ENCODE measurements at regions not wholly inside any gene's neighbourhood (a gene's known extent, or its start where the extent isn't known, plus 50 kb on each side); places are given as distances from the start of the nearest gene placed in this dataset.

GRCh38 chr10:62707810-62708209 is 96.7 kb upstream of the ADO start:
- no peak for TF ChIP-seq POLR2A (IDR thresholded peaks at IDR 0.05; ENCODE audit: low read length)
- TF ChIP-seq, protein P1, sequence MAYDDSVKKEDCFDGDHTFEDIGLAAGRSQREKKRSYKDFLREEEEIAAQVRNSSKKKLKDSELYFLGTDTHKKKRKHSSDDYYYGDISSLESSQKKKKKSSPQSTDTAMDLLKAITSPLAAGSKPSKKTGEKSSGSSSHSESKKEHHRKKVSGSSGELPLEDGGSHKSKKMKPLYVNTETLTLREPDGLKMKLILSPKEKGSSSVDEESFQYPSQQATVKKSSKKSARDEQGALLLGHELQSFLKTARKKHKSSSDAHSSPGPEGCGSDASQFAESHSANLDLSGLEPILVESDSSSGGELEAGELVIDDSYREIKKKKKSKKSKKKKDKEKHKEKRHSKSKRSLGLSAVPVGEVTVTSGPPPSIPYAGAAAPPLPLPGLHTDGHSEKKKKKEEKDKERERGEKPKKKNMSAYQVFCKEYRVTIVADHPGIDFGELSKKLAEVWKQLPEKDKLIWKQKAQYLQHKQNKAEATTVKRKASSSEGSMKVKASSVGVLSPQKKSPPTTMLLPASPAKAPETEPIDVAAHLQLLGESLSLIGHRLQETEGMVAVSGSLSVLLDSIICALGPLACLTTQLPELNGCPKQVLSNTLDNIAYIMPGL (CRISPR knock-in tag; IDR thresholded peaks at IDR 0.05; ENCODE audit: borderline replicate concordance), result no peak
- TF ChIP-seq, protein P2, sequence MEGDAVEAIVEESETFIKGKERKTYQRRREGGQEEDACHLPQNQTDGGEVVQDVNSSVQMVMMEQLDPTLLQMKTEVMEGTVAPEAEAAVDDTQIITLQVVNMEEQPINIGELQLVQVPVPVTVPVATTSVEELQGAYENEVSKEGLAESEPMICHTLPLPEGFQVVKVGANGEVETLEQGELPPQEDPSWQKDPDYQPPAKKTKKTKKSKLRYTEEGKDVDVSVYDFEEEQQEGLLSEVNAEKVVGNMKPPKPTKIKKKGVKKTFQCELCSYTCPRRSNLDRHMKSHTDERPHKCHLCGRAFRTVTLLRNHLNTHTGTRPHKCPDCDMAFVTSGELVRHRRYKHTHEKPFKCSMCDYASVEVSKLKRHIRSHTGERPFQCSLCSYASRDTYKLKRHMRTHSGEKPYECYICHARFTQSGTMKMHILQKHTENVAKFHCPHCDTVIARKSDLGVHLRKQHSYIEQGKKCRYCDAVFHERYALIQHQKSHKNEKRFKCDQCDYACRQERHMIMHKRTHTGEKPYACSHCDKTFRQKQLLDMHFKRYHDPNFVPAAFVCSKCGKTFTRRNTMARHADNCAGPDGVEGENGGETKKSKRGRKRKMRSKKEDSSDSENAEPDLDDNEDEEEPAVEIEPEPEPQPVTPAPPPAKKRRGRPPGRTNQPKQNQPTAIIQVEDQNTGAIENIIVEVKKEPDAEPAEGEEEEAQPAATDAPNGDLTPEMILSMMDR (IDR thresholded peaks at IDR 0.05), result no peak
- no peak for TF ChIP-seq MAX (IDR thresholded peaks at IDR 0.05)
- no peak for TF ChIP-seq CBX8 (IDR thresholded peaks at IDR 0.05)
- TF ChIP-seq, protein P3, sequence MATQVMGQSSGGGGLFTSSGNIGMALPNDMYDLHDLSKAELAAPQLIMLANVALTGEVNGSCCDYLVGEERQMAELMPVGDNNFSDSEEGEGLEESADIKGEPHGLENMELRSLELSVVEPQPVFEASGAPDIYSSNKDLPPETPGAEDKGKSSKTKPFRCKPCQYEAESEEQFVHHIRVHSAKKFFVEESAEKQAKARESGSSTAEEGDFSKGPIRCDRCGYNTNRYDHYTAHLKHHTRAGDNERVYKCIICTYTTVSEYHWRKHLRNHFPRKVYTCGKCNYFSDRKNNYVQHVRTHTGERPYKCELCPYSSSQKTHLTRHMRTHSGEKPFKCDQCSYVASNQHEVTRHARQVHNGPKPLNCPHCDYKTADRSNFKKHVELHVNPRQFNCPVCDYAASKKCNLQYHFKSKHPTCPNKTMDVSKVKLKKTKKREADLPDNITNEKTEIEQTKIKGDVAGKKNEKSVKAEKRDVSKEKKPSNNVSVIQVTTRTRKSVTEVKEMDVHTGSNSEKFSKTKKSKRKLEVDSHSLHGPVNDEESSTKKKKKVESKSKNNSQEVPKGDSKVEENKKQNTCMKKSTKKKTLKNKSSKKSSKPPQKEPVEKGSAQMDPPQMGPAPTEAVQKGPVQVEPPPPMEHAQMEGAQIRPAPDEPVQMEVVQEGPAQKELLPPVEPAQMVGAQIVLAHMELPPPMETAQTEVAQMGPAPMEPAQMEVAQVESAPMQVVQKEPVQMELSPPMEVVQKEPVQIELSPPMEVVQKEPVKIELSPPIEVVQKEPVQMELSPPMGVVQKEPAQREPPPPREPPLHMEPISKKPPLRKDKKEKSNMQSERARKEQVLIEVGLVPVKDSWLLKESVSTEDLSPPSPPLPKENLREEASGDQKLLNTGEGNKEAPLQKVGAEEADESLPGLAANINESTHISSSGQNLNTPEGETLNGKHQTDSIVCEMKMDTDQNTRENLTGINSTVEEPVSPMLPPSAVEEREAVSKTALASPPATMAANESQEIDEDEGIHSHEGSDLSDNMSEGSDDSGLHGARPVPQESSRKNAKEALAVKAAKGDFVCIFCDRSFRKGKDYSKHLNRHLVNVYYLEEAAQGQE (IDR thresholded peaks at IDR 0.05), result no peak
- TF ChIP-seq CHD2 (IDR thresholded peaks at IDR 0.05; ENCODE audit: low read length, partially characterized antibody), result no peak
- no peak for TF ChIP-seq ZFP36 (IDR thresholded peaks at IDR 0.05; ENCODE audit: borderline replicate concordance, partially characterized antibody)
- TF ChIP-seq NFE2L2 (conservative IDR thresholded peaks at IDR 0.05; ENCODE audit: low read length), result no peak
- TF ChIP-seq ZC3H11A (IDR thresholded peaks at IDR 0.05), result no peak
- no peak for TF ChIP-seq SMC3 (IDR thresholded peaks at IDR 0.05)
- no peak for TF ChIP-seq HEYL (CRISPR knock-in tag; IDR thresholded peaks at IDR 0.05)
- no peak for TF ChIP-seq BHLHE40 (IDR thresholded peaks at IDR 0.05; ENCODE audit: low read depth, low read length)
- no peak for TF ChIP-seq E2F6 (IDR thresholded peaks at IDR 0.05; ENCODE audit: borderline replicate concordance, low read depth)
